A549 (cell line): ENCODE measurements at regions not wholly inside any gene's neighbourhood (a gene's known extent, or its start where the extent isn't known, plus 50 kb on each side); places are given as distances from the start of the nearest gene placed in this dataset.

Experiments
- BCL3 ChIP-seq: fragments of >200 bp; sonication (Bioruptor Twin); formaldehyde crosslinking; IDR thresholded peaks from 3 replicates; pipeline ENCODE4 v1.6.1; 2016
- CEBPB ChIP-seq, 2 experiments: fragments of >200 bp in 1 of 2; sonication (Bioruptor Twin) in 1 of 2; formaldehyde crosslinking in 1 of 2; IDR thresholded peaks; 2 replicates each; pipeline ENCODE4 v1.6.1; 2012 to 2016
- CTCF ChIP-seq: fragments of >200 bp; sonication (Bioruptor Twin); formaldehyde crosslinking; IDR thresholded peaks from 3 replicates; pipeline ENCODE4 v1.5.1; 2016
- ELK1 ChIP-seq: fragments of 150-350 bp; IDR thresholded peaks from 2 replicates; pipeline ENCODE4 v1.6.1; 2014; ENCODE audit warnings: low read depth, mild to moderate bottlenecking, low read length
- KDM1A ChIP-seq: fragments of 200-600 bp; sonication (generic); IDR thresholded peaks from 2 replicates; pipeline ENCODE4 v1.6.1; 2016; ENCODE audit warnings: low read depth, mild to moderate bottlenecking
- MAFK ChIP-seq: fragments of 450-650 bp; IDR thresholded peaks from 2 replicates; pipeline ENCODE4 v1.6.1; 2014; ENCODE audit not compliant: partially characterized antibody
- MAZ ChIP-seq: fragments of 150-350 bp; IDR thresholded peaks from 2 replicates; pipeline ENCODE4 v1.6.1; 2014; ENCODE audit warnings: antibody characterized with exemption, low read depth, low read length, borderline replicate concordance
- POLR2A ChIP-seq: IDR thresholded peaks from 2 replicates; pipeline ENCODE4 v1.6.1; 2012; ENCODE audit warnings: mild to moderate bottlenecking, low read length
- RAD21 ChIP-seq, 2 experiments: fragments of >200 bp in 1 of 2; sonication (Bioruptor Twin) in 1 of 2; formaldehyde crosslinking in 1 of 2; IDR thresholded peaks in 1 of 2; conservative IDR thresholded peaks in 1 of 2; 2 replicates in 1 of 2; 3 replicates in 1 of 2; pipeline ENCODE4 v1.6.1; 2012 to 2018; ENCODE audit warnings: inconsistent platforms in 1 of 2
- REST ChIP-seq: fragments of 200-600 bp; sonication (generic); IDR thresholded peaks from 2 replicates; pipeline ENCODE4 v1.6.1; 2016; ENCODE audit warnings: antibody characterized with exemption, mild to moderate bottlenecking, moderate library complexity
- ZSCAN20 ChIP-seq: fragments of 250-450 bp; sonication (Bioruptor Pico); IDR thresholded peaks from 2 replicates; pipeline ENCODE4 v1.8.0; 2022; ENCODE audit warnings: mild to moderate bottlenecking, moderate library complexity

GRCh38 chr11:119814766-119815165 lies 85.8 kb upstream of the NECTIN1 start:
- TF ChIP-seq CTCF (no peak), BCL3 (no peak), REST (no peak), CEBPB (IDR thresholded peaks at IDR 0.05) (no peak), ELK1 (no peak), RAD21 (conservative IDR thresholded peaks at IDR 0.05 in 1 of 2, IDR thresholded peaks at IDR 0.05 in 1 of 2) (no peak), MAFK (no peak), MAZ (no peak), POLR2A (no peak), KDM1A (no peak), ZSCAN20 (CRISPR knock-in tag) (no peak)
